ENCODE measurements at regions not wholly inside any gene's neighbourhood (a gene's known extent, or its start where the extent isn't known, plus 50 kb on each side); places are given as distances from the start of the nearest gene placed in this dataset.

GRCh38 chr20:57953638-57954037 is 243.8 kb upstream of the PMEPA1 start:
- Histone ChIP-seq H3K27ac (ENCODE audit: low read depth, low read length, poor library complexity, severe bottlenecking) (no peak overlapping the region), H4K20me1 (ENCODE audit: insufficient read depth, low read length) (no peaks in the 10 kb centered on the region), H3K9me3 (ENCODE audit: low read length) (no peaks in the 10 kb centered on the region), H3K4me1 (ENCODE audit: insufficient read depth, low read length, severe bottlenecking) (no peaks in the 10 kb centered on the region), H3K36me3 (ENCODE audit: insufficient read depth, low read length) (no peaks in the 10 kb centered on the region), H3K9me2 (ENCODE audit: low read depth, low read length) (no peaks in the 10 kb centered on the region), H3K4me3 (ENCODE audit: low read depth, low read length, poor library complexity, severe bottlenecking) (no peak overlapping the region), H3K27me3 (ENCODE audit: insufficient read depth, low read length) (no peaks in the 10 kb centered on the region), H3K79me2 (ENCODE audit: insufficient read depth, low read length) (no peaks in the 10 kb centered on the region), H3K9ac (ENCODE audit: low read length) (no peak overlapping the region), H3F3A (ENCODE audit: insufficient read depth, low read length) (no peaks in the 10 kb centered on the region), H3K4me2 (ENCODE audit: low read length) (no peak overlapping the region), H2AFZ (ENCODE audit: low read length) (no peak overlapping the region)
- no peak for TF ChIP-seq EZH2 (IDR thresholded peaks at IDR 0.05; ENCODE audit: borderline replicate concordance, low read length)
- TF ChIP-seq CTCF (IDR thresholded peaks at IDR 0.05; ENCODE audit: low read length), result no peak

GRCh38 chr20:57952136-57952535 is 242.3 kb upstream of the PMEPA1 start:
- Histone ChIP-seq H3F3A (ENCODE audit: insufficient read depth, low read length) (no peaks in the 10 kb centered on the region), H3K9ac (ENCODE audit: low read length) (no peak overlapping the region), H3K27me3 (ENCODE audit: insufficient read depth, low read length) (no peaks in the 10 kb centered on the region), H3K36me3 (ENCODE audit: insufficient read depth, low read length) (no peaks in the 10 kb centered on the region), H3K27ac (ENCODE audit: low read depth, low read length, poor library complexity, severe bottlenecking) (no peak overlapping the region), H3K9me2 (ENCODE audit: low read depth, low read length) (no peaks in the 10 kb centered on the region), H3K9me3 (ENCODE audit: low read length) (no peaks in the 10 kb centered on the region), H4K20me1 (ENCODE audit: insufficient read depth, low read length) (no peaks in the 10 kb centered on the region), H3K79me2 (ENCODE audit: insufficient read depth, low read length) (no peaks in the 10 kb centered on the region), H3K4me2 (ENCODE audit: low read length) (no peak overlapping the region), H3K4me1 (ENCODE audit: insufficient read depth, low read length, severe bottlenecking) (no peaks in the 10 kb centered on the region), H3K4me3 (ENCODE audit: low read depth, low read length, poor library complexity, severe bottlenecking) (no peak overlapping the region), H2AFZ (ENCODE audit: low read length) (no peak overlapping the region)
- TF ChIP-seq EZH2 (IDR thresholded peaks at IDR 0.05; ENCODE audit: borderline replicate concordance, low read length) (no peak), CTCF (IDR thresholded peaks at IDR 0.05; ENCODE audit: low read length) (no peak)

GRCh38 chr20:57951549-57951948 is 241.7 kb upstream of the PMEPA1 start:
- Histone ChIP-seq H3K9me2 (ENCODE audit: low read depth, low read length) (no peaks in the 10 kb centered on the region), H3K4me2 (ENCODE audit: low read length) (no peak overlapping the region), H3F3A (ENCODE audit: insufficient read depth, low read length) (no peaks in the 10 kb centered on the region), H3K36me3 (ENCODE audit: insufficient read depth, low read length) (no peaks in the 10 kb centered on the region), H3K4me1 (ENCODE audit: insufficient read depth, low read length, severe bottlenecking) (no peaks in the 10 kb centered on the region), H3K4me3 (ENCODE audit: low read depth, low read length, poor library complexity, severe bottlenecking) (no peak overlapping the region), H3K9ac (ENCODE audit: low read length) (no peak overlapping the region), H3K79me2 (ENCODE audit: insufficient read depth, low read length) (no peaks in the 10 kb centered on the region), H3K9me3 (ENCODE audit: low read length) (no peaks in the 10 kb centered on the region), H3K27me3 (ENCODE audit: insufficient read depth, low read length) (no peaks in the 10 kb centered on the region), H2AFZ (ENCODE audit: low read length) (no peak overlapping the region), H3K27ac (ENCODE audit: low read depth, low read length, poor library complexity, severe bottlenecking) (no peak overlapping the region), H4K20me1 (ENCODE audit: insufficient read depth, low read length) (no peaks in the 10 kb centered on the region)
- TF ChIP-seq EZH2 (IDR thresholded peaks at IDR 0.05; ENCODE audit: borderline replicate concordance, low read length), result no peak
- TF ChIP-seq CTCF (IDR thresholded peaks at IDR 0.05; ENCODE audit: low read length), result no peak

Measured in OCI-LY1 (cell line).